GM12878 (cell line): ENCODE measurements at regions not wholly inside any gene's neighbourhood (a gene's known extent, or its start where the extent isn't known, plus 50 kb on each side); places are given as distances from the start of the nearest gene placed in this dataset.
A peak's percentile ranks its signal among the peaks of the same experiment; 100 is the strongest.

Experiments used
- ATAC-seq: fragments of 200-7000 bp; cut with Tn5 transposase; 3 replicates; pipeline ENCODE4 v1.9.1; 2020; ENCODE audit warnings: mild to moderate bottlenecking, moderate library complexity
- BruUV-seq: library from RNA; stranded (reverse); fragments of 400-500 nt; replicated peaks from 2 replicates; lab custom pipeline; 2021; lab: Mats Ljungman, UMichigan
- CTCF ChIA-PET: fragments of 300-600 bp; sonication (Branson Sonifier 250); formaldehyde crosslinking; extraction: SDS; loops from one replicate; lab custom pipeline; 2021; ENCODE audit warnings: inconsistent platforms; lab: Yijun Ruan, JAX
- POLR2A ChIA-PET: fragments of 350-600 bp; formaldehyde crosslinking; extraction: SDS; loops from one replicate; lab custom pipeline; 2021; ENCODE audit warnings: inconsistent platforms; lab: Charles Lee
- RAD21 ChIA-PET: fragments of 300-600 bp; sonication (Branson Sonifier 250); formaldehyde crosslinking; loops from one replicate; lab custom pipeline; 2023; ENCODE audit warnings: antibody characterized with exemption; ENCODE audit not compliant: unreplicated experiment; lab: Charles Lee
- SMC1A ChIA-PET: fragments of 300-600 bp; sonication (Branson Sonifier 250); formaldehyde crosslinking; loops from one replicate; lab custom pipeline; 2023; ENCODE audit not compliant: unreplicated experiment, uncharacterized antibody; lab: Charles Lee
- DNase-seq: peaks from one replicate; pipeline ENCODE4 v3.0.0-alpha.2; 2011; ENCODE audit warnings: low read depth, low spot score
- FAIRE-seq: peaks from 3 replicates; lab custom pipeline; 2011; peaks lifted over from hg19 to GRCh38; lab: Jason Lieb, UNC
- H2AFZ ChIP-seq: 2 replicates; pipeline ENCODE4 v1.6.0; 2011; ENCODE audit warnings: low read depth, low read length, control low read depth; ENCODE audit not compliant: control insufficient read depth
- H3K27ac ChIP-seq: 2 replicates; pipeline ENCODE4 v1.5.1; 2011; ENCODE audit warnings: control low read depth; ENCODE audit not compliant: control insufficient read depth, insufficient read depth
- H3K27me3 ChIP-seq, 2 experiments: replicated peaks in 1 of 2; 2 replicates each; pipeline versions ENCODE4 v1.6.0 to v1.6.1; 2011; ENCODE audit warnings: low read length in 1 of 2; ENCODE audit not compliant: control insufficient read depth in 2 of 2, insufficient read depth in 2 of 2
- H3K36me3 ChIP-seq, 2 experiments: 2 replicates each; pipeline ENCODE4 v1.5.1; 2011; ENCODE audit warnings: low read length in 1 of 2; ENCODE audit not compliant: control insufficient read depth in 2 of 2, insufficient read depth in 2 of 2
- H3K4me1 ChIP-seq: 2 replicates; pipeline ENCODE4 v1.6.1; 2011; ENCODE audit warnings: mild to moderate bottlenecking, low read length, moderate library complexity, mixed read lengths; ENCODE audit not compliant: control insufficient read depth, insufficient read depth
- H3K4me2 ChIP-seq: 2 replicates; pipeline ENCODE4 v1.6.0; 2011; ENCODE audit warnings: control low read depth; ENCODE audit not compliant: control insufficient read depth, insufficient read depth
- H3K4me3 ChIP-seq: fragments of 200-600 bp; sonication (generic); 2 replicates; pipeline ENCODE4 v1.5.1; 2016
- H3K79me2 ChIP-seq: 2 replicates; pipeline ENCODE4 v1.6.0; 2011; ENCODE audit warnings: low read length; ENCODE audit not compliant: control insufficient read depth, insufficient read depth
- H3K9ac ChIP-seq: 2 replicates; pipeline ENCODE4 v1.8.0; 2011; ENCODE audit warnings: low read length, control low read depth, mixed read lengths; ENCODE audit not compliant: control insufficient read depth, insufficient read depth
- H3K9me3 ChIP-seq: replicated peaks from 3 replicates; pipeline ENCODE4 v1.5.1; 2011; ENCODE audit warnings: mild to moderate bottlenecking, low read length; ENCODE audit not compliant: control insufficient read depth, insufficient read depth
- H4K20me1 ChIP-seq: 2 replicates; pipeline ENCODE4 v1.6.0; 2011; ENCODE audit not compliant: control insufficient read depth, insufficient read depth
- ATF7 ChIP-seq: fragments of 450-650 bp; IDR thresholded peaks from 2 replicates; pipeline ENCODE4 v1.6.1; 2016; ENCODE audit warnings: low read depth, mild to moderate bottlenecking
- CBX5 ChIP-seq: sonication (generic); IDR thresholded peaks from 2 replicates; pipeline ENCODE4 v1.6.1; 2016; ENCODE audit warnings: low read depth, moderate library complexity, mild to moderate bottlenecking, inconsistent platforms
- CTCF ChIP-seq, 3 experiments: IDR thresholded peaks in 2 of 3; conservative IDR thresholded peaks in 1 of 3; 2 replicates each; pipeline ENCODE4 v1.5.1; 2011; ENCODE audit warnings: low read depth in 3 of 3, low read length in 3 of 3, mild to moderate bottlenecking in 3 of 3, control low read depth in 2 of 3, moderate library complexity in 2 of 3, inconsistent platforms in 1 of 3, mixed read lengths in 1 of 3; ENCODE audit not compliant: control insufficient read depth in 2 of 3, insufficient read depth in 1 of 3; ENCODE audit errors: extremely low read depth in 1 of 3
- MLLT1 ChIP-seq: fragments of 450-650 bp; IDR thresholded peaks from 2 replicates; pipeline ENCODE4 v1.6.1; 2016; ENCODE audit warnings: mild to moderate bottlenecking
- NFXL1 ChIP-seq: fragments of 450-650 bp; IDR thresholded peaks from 2 replicates; pipeline ENCODE4 v1.6.1; 2017; ENCODE audit warnings: antibody characterized with exemption, mild to moderate bottlenecking, borderline replicate concordance
- NR2F1 ChIP-seq: fragments of 450-650 bp; conservative IDR thresholded peaks from 2 replicates; pipeline ENCODE4 v1.6.1; 2017; ENCODE audit warnings: mild to moderate bottlenecking
- RAD51 ChIP-seq: fragments of 450-650 bp; IDR thresholded peaks from 2 replicates; pipeline ENCODE4 v1.6.1; 2016; ENCODE audit warnings: moderate library complexity, mild to moderate bottlenecking, inconsistent platforms
- SIX5 ChIP-seq: IDR thresholded peaks from 2 replicates; pipeline ENCODE4 v1.6.1; 2011; ENCODE audit warnings: mild to moderate bottlenecking, low read depth, low read length, moderate library complexity; ENCODE audit not compliant: severe bottlenecking
- ZBTB11 ChIP-seq: fragments of 450-650 bp; formaldehyde crosslinking; IDR thresholded peaks from 2 replicates; pipeline ENCODE4 v1.5.0; 2022; ENCODE audit warnings: mild to moderate bottlenecking, missing genetic modification characterization
- WGBS: methylation state at CpG from one replicate; pipeline ENCODE4 v1.1.6; 2016; ENCODE audit warnings: low lambda C conversion rate; ENCODE audit not compliant: insufficient replicate concordance, insufficient coverage; ENCODE audit errors: missing lambda C conversion rate; 5-methylcytosine and 5-hydroxymethylcytosine counted together
- in situ Hi-C: fragments of 300-500 bp; cut with MboI; formaldehyde crosslinking; loops from 9 replicates; pipeline ENCODE4 v1.14.3; 2018; ENCODE audit warnings: mixed read lengths
- intact Hi-C: fragments of 100-400 bp; cut with micrococcal nuclease; formaldehyde crosslinking; loops from one replicate; pipeline ENCODE4 v1.14.2; 2022; ENCODE audit not compliant: unreplicated experiment

GRCh38 chr12:124093297-124093696 is 120.3 kb downstream of the ZNF664 start:
- SMC1A ChIA-PET: no interaction called here
- Histone ChIP-seq H3K27ac (no peak overlapping the region), H3K9me3 (no peaks in the 10 kb centered on the region; the same call in 1 of the 3 replicates), H3K36me3 (no peaks in the 10 kb centered on the region), H4K20me1 (no peaks in the 10 kb centered on the region), H3K4me2 (no peak overlapping the region), H3K79me2 (no peaks in the 10 kb centered on the region), H3K4me1 (no peaks in the 10 kb centered on the region), H2AFZ (no peak overlapping the region), H3K9ac (no peak overlapping the region), H3K27me3 (no peaks in the 10 kb centered on the region), H3K4me3 (no peak overlapping the region)
- in situ Hi-C loops: no loop called here
- intact Hi-C loops: no loop called here
- ATAC-seq (no peak), FAIRE-seq (peak; percentile 49), DNase-seq (no peak)
- CTCF ChIA-PET: no interaction called here
- TF ChIP-seq RAD51 (no peak), NR2F1 (no peak), SIX5 (no peak)
- POLR2A ChIA-PET: no interaction called here
- RAD21 ChIA-PET: no interaction called here
- BruUV-seq: no TSS peak

- intact Hi-C loops: no loop called here
- SMC1A ChIA-PET: no interaction called here
- TF ChIP-seq CTCF (IDR thresholded peaks at IDR 0.05 in 2 of 3, conservative IDR thresholded peaks at IDR 0.05 in 1 of 3; ENCODE audit: control insufficient read depth in 2 of 3, extremely low read depth in 1 of 3, insufficient read depth in 1 of 3, low read depth in 3 of 3, low read length in 3 of 3) (no peak), CBX5 (no peak), ATF7 (no peak), NFXL1 (no peak), ZBTB11 (no peak), MLLT1 (no peak)
Observed at GRCh38 chr12:124094188-124094587, 121.2 kb downstream of the ZNF664 start.

More at GRCh38 chr12:124094188-124094587, 121.2 kb downstream of the ZNF664 start:
- Histone ChIP-seq H4K20me1 (no peaks in the 10 kb centered on the region), H3K4me2 (no peak overlapping the region), H3K36me3 (no peaks in the 10 kb centered on the region), H2AFZ (no peak overlapping the region), H3K27ac (no peak overlapping the region), H3K9ac (no peak overlapping the region), H3K27me3 (no peaks in the 10 kb centered on the region), H3K4me3 (no peak overlapping the region), H3K79me2 (no peaks in the 10 kb centered on the region), H3K4me1 (no peaks in the 10 kb centered on the region), H3K9me3 (no peaks in the 10 kb centered on the region; the same call in 1 of the 3 replicates)
- FAIRE-seq (no peak), ATAC-seq (no peak), DNase-seq (no peak)
- ChIA-PET POLR2A (no interaction called here), CTCF (no interaction called here), RAD21 (no interaction called here)
- WGBS: 97% methylated on average over 4 of the region's 4 CpGs
- BruUV-seq: no TSS peak
- in situ Hi-C loops: no loop called here
